ENCODE measurements at regions not wholly inside any gene's neighbourhood (a gene's known extent, or its start where the extent isn't known, plus 50 kb on each side); places are given as distances from the start of the nearest gene placed in this dataset.

DNA sequence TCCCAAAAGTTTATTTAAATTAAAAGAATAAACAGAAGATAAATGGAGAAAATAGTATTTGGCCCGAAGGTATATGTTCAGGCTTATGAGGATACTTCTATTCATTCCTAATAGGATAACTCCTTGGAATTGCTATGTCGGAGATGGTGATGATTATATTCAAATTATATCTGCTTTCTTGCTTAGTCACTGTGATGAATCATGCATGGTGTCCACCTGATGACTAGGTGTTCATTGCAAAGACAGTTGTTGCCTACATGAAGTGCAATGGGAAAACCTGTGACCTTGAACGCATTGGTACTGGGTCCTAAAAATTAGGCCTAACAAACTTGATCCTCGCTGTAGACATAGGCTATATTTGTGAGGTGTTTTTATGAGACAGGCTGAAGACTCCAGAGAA is 617.3 kb upstream of the ZEB2 start:
- no peak for DNase-seq

DNA sequence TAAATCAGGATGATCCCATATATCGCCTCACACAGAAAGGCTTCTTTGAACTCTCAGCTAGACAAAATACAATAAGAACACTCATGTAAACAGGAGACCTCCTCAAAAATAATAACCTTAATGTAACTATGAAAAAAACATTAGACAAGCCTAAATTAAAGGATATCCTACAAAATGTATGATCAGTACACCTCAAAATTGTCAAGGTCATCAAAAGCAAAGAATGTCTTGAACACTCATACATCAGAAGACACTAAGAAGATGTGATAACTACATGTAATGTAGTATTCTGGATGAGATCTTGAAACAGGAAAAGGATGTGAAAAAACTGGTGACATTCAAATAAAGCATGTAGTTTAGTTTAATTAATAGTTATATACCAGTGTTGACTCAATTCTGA is 616.8 kb upstream of the ZEB2 start:
- DNase-seq: no peak

GRCh38 chr2:145126146-145126545 is 606.2 kb upstream of the ZEB2 start:
- no peak for DNase-seq

GRCh38 chr2:145124085-145124484 is 604.2 kb upstream of the ZEB2 start:
- no peak for DNase-seq

DNA sequence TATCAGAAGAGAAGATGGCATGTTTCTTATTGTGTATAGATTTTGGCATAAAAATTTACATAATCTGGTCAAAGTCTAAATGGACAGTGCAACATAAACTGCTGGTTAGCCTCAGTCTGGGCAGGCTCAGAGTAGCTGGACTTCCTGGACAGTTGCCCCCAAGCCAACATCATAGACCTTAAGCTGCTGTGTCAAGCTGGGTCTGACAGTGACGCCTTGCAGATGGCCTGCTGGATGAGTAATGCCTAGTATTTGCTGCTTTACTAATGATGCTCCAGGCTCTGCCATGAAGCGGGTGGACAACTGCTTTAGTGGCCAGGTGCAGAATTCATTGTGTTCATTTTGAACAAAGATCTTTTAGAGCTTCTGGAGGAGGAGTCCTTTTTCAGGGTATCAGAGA is 603.7 kb upstream of the ZEB2 start:
- DNase-seq: no peak

- no peak for DNase-seq
Measured at GRCh38 chr2:145119225-145119624, 599.3 kb upstream of the ZEB2 start.

DNA sequence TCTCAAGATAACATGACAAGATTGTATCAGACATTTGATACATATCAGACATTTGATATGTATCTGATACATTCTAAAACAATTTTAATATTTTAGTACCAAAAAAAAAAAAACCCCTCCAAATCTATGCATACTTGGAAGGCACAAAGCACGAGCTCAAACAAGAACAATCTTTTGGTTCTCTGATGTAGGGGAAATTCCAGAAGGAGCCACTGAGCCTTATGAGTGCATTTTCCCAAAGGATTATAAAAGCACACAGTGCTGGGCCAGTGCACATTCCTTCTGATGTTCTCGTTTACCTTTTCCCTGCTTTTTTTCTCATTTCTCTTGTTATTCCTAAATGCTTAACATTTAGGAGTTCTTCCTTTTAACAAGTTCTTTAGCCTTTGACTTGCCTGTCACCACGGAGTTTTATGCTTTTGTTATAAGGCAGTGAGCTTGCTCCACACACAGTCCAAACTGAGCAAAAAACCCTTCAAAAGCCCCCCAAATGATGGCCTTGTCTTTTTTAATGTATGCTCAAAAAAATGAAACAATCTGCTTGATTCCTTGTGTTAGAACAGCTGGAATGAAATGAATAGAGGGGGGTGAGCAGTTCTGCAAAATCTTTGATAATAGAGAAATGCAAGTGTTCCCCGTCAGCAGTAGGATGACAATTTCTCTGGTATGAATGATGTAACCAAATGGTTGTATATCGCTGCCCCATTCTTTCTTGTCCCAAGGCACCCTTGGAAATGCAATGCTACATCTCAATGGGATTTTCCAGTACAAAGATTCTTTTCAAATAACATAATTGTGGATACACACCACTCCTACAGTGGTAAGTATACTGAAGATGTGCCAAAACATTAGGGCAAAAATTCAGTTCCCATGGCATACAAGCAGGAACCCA is 597.2 kb upstream of the ZEB2 start:
- no peak for DNase-seq

GRCh38 chr2:145116056-145116455 is 596.1 kb upstream of the ZEB2 start:
- DNase-seq: no peak

DNA sequence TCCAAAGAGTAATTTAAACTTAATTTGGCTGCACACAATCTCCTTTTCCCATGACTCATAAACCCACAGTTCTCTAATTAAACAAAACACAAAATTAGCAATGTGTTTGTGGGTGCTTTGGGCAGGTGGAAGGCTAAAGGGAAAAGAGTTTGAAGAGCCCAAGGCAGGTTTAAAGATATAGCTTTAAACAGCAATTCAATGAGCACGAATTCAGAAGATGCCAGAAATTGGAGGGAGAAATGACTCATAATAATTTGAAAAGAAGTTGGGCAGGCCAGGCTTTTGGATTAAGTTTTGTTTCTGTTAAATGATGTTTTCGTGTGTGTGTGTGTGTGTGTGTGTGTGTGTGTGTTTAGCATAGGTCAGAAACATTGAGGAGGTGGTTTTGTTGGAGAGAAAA is 594.8 kb upstream of the ZEB2 start:
- no peak for DNase-seq

- no peak for DNase-seq
Measured at GRCh38 chr2:145112467-145112866, 592.5 kb upstream of the ZEB2 start.

DNA sequence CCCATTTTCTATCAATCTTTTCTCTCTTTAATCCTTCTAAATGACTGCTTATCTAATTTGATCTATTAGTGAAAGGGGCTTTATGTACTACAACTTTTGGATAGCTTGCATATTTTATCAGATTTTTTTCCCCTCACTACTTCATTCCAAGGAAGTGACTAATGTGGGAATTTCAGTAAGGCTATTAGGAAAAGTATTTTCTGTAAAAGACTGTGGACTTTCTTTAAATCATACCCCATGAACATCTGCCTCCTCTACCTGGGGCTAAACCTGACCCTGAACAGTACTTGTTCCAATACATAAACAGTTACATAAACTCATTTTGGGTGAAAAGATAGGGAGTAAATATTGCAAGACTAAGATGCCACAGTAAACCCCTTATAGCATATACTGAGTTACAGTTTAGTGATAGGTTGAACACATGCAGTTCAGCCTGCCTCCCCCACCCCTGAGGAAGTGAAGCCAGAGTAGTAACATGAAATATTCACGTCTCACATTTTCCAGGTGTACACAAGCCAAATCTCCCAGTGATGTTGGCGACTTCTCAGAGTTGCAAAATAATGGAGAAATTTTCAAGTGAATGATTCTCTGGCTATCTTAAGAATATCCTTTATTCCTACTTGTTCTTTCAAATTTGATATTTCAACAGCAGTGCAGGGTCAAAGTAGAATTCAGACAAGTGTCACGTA is 590.9 kb upstream of the ZEB2 start:
- DNase-seq: no peak

DNA sequence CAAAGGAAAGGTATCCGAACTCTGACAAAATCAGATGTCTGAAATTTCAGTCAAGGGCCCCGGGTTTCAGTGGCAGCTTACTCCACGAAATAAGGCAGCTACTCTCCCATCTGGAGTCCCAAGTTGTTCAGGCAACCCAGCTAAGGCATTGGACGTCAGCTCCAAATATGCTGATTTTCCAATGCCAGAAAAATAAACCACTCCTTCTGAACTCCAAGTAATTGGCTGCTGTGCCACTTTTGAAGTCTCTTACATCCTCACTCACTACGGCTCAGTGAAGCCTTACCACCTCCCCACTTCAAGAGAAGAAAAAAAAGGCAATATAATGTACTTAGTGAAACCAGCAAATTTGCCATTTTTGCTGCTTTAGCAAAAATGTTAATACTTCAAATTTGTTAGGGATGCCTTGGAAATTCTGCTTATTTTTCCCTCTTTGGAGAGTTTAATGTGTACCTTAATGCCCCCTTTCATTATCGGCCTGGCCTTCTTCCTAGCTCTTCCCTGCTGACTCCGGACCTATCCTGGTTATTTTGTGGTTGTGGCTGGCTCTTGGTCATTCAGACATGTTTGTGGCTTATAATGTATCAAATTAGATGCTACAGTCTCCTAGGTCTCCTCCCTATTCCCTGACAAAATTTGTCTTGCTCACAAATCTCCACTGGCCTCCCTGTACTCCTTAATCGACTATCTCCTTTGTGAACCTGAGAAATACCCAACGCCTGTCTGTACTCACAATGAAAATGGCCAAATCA is 589.2 kb upstream of the ZEB2 start:
- DNase-seq: no peak

DNA sequence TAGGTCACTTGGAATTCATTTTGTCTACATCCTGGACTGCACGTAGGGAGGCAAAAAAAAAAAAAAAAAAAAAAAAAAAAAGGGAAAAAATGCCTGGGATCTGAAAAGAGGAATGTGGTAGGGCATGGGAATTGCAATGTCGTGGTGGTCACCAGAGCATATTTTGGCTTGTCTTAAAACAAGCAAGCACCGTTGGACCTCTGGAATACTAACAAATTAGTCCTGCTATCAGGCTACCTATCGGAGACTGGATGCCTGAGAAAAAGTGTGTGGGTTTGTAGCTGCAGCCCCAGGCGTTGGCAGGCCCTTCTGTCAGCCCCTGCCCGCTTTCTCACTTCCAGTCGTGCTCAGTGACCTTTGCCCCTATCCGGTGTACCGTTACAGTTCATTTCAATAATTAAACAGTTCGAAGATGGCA is 588.5 kb upstream of the ZEB2 start:
- DNase-seq: no peak

DNA sequence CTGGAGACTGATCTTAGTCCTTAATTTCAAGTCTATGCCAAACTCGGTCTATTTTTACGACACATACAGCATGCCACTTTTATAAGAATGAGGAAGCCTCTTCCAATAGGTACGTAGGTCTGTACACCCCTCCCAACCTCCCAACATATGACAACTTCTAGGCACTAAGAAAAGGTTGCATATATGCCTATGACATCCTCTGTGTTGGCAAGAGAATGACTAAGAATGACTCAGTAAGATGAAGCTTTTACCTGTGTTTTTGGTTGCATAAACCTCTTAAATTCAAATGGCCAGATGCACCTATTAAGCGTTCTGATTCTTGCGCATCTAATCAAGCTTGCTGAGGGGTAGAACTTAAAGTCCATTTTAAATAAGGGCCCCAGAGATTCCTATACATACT is 586.4 kb upstream of the ZEB2 start:
- no peak for DNase-seq

DNA sequence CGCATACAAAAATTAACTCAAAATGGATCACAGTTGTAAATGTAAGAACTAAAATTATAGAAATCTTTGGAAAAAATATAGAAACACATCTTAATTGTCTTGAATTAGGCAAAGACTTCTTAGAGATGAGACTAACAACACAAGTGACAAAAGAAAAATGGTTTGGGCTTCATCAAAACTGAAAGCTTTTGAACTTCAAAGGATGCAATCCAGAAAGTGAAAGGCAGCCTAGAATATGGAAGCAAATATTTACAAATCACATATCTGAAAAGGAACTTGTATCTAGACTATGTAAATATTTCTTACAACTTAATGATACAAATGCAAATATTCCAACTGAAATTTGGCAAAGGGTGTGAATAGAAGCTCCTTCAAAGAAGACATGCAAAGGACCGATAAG is 582.8 kb upstream of the ZEB2 start:
- DNase-seq: no peak

DNA sequence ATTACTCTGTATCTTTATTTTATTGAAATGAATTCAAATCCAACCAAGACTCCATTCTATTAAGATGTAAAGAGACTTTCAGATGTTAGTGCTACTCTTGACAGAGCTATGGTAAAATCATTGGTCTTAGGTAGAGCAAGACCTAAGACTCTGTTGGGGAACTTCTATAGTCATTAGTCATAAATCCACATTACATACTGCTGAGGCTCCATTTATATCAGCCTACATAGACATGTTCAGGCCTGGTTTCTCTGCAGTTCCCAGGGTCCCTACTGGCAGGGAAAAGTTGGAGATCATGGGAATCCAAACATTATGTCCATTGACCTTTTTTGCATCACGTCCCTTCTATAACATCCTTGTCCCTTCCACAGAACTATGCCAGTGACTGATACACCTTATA is 580.4 kb upstream of the ZEB2 start:
- DNase-seq: no peak

GRCh38 chr2:145096582-145096981 is 576.7 kb upstream of the ZEB2 start:
- DNase-seq: no peak

- no peak for DNase-seq
Measured at GRCh38 chr2:145095641-145096435, 575.9 kb upstream of the ZEB2 start.

DNA sequence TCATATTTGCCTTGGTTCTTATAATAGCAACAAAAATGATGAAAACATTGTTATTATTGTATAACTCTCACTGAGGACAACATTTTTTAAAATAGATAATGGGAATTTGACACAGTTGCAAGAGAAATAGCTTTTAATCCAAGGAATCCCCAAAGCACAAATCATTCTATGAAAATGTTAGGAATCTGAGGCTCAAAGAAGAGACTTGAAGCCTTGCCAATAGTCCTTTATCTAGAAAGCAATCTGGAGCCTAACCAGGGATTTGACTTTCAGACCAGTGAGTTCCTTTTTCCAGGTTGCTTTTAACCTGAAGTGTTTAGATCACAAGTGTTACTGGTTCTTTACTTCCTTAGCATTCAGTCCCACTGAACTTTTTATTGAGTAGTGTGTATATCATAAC is 574.5 kb upstream of the ZEB2 start:
- DNase-seq: no peak

- DNase-seq: no peak
Measured at GRCh38 chr2:145091967-145092366, 572.0 kb upstream of the ZEB2 start.

DNA sequence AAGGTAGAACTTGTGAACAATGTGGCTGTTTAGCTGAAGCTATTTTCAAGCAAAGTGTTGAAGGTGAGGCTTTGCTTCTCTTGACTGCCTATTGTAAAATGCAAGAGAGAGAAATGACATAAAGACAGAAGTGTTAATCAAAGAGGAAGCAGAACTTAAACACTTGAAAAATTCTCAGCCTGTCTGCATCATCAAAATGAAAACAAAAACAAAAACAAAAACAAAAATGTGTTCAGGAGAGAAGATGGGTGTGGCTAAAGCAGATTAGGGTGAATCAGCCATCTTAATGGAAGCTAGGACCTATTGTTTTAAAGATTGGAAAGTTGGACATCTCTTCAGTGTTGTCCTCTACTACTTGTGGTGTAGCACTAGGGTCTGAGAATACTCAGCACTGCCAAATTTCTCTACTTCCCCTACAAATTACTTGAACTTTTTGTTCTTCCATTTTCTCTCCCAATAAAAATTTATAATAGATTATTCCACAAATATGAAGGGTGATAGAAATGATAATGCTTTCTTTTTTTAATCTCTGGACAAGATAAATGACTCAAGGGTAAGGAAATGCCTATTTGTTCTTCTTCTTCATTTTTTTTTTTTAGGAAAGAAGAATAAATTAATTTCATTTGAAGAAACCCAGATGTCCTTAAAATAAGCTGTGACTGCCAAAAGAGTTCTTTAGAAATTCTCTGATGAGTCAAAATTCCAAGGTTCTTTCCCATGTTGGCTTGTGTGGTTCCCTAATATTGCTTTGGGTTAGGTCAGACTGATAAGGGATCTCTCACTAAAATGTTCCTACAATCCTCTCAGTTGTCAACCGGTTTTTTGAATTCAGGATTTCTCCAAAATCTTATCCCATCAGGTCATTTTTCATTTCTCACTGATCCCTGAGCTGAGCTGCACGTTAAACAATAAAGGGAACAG is 571.2 kb upstream of the ZEB2 start:
- no peak for DNase-seq

- no peak for DNase-seq
Measured at GRCh38 chr2:145088756-145089155, 568.8 kb upstream of the ZEB2 start.
